NCI-H146 treated with DMSO at 0.1 percent for 48 hours (cell line): ENCODE measurements at regions not wholly inside any gene's neighbourhood (a gene's known extent, or its start where the extent isn't known, plus 50 kb on each side); places are given as distances from the start of the nearest gene placed in this dataset.

Experiments
- DNase-seq: peaks from one replicate; lab custom pipeline; 2025; ENCODE audit not compliant: unreplicated experiment; lab: John Stamatoyannopoulos, UW

GRCh38 chr2:167544602-167545001, 656.3 kb downstream of the XIRP2 start:
- no peak for DNase-seq

GRCh38 chr2:167543721-167544120, 655.4 kb downstream of the XIRP2 start:
- DNase-seq = no peak

GRCh38 chr2:167537743-167538142, 649.5 kb downstream of the XIRP2 start:
- DNase-seq = no peak

GRCh38 chr2:167534443-167534842, 646.2 kb downstream of the XIRP2 start:
- DNase-seq = no peak

- no peak for DNase-seq
Measured at GRCh38 chr2:167524786-167525185, 636.5 kb downstream of the XIRP2 start.

- DNase-seq = no peak
Measured at GRCh38 chr2:167510071-167510759, 621.9 kb downstream of the XIRP2 start.

- DNase-seq = no peak
Measured at GRCh38 chr2:167509586-167509985, 621.3 kb downstream of the XIRP2 start.

- no peak for DNase-seq
Measured at GRCh38 chr2:167508709-167509108, 620.4 kb downstream of the XIRP2 start.

- no peak for DNase-seq
Measured at GRCh38 chr2:167506395-167506794, 618.1 kb downstream of the XIRP2 start.

GRCh38 chr2:167504695-167505094, 616.4 kb downstream of the XIRP2 start:
- no peak for DNase-seq

- no peak for DNase-seq
Measured at GRCh38 chr2:167504061-167504460, 615.8 kb downstream of the XIRP2 start.

GRCh38 chr2:167501618-167502017, 613.3 kb downstream of the XIRP2 start:
- no peak for DNase-seq

GRCh38 chr2:167493862-167494261, 605.6 kb downstream of the XIRP2 start:
- DNase-seq = no peak

- DNase-seq = no peak
Measured at GRCh38 chr2:167492486-167492885, 604.2 kb downstream of the XIRP2 start.

GRCh38 chr2:167491788-167492187, 603.5 kb downstream of the XIRP2 start:
- DNase-seq = no peak

GRCh38 chr2:167490455-167490854, 602.2 kb downstream of the XIRP2 start:
- no peak for DNase-seq

- no peak for DNase-seq
Measured at GRCh38 chr2:167489325-167489724, 601.0 kb downstream of the XIRP2 start.

GRCh38 chr2:167487728-167488127, 599.4 kb downstream of the XIRP2 start:
- no peak for DNase-seq

- DNase-seq = no peak
Measured at GRCh38 chr2:167484875-167485274, 596.6 kb downstream of the XIRP2 start.

GRCh38 chr2:167480986-167481309, 592.7 kb downstream of the XIRP2 start:
- DNase-seq = no peak

GRCh38 chr2:167480232-167480985, 592.1 kb downstream of the XIRP2 start:
- no peak for DNase-seq

GRCh38 chr2:167478196-167478595, 589.9 kb downstream of the XIRP2 start:
- DNase-seq = no peak

- DNase-seq = no peak
Measured at GRCh38 chr2:167475791-167476190, 587.5 kb downstream of the XIRP2 start.
